ENCODE measurements at regions not wholly inside any gene's neighbourhood (a gene's known extent, or its start where the extent isn't known, plus 50 kb on each side); places are given as distances from the start of the nearest gene placed in this dataset.

GRCh38 chr4:170697845-170698244, 608.1 kb upstream of the AADAT start (continued):
- TF ChIP-seq ZNF79 (CRISPR knock-in tag; IDR thresholded peaks at IDR 0.05; ENCODE audit: low read depth) (no peak), BRD9 (IDR thresholded peaks at IDR 0.05; ENCODE audit: low read depth, partially characterized antibody) (no peak), CHAMP1 (IDR thresholded peaks at IDR 0.05) (no peak)

GRCh38 chr4:170697045-170697444, 607.3 kb upstream of the AADAT start:
- Histone ChIP-seq H4K20me1 (replicated peaks; ENCODE audit: control insufficient read depth, insufficient read depth, low read length) (no peaks in the 10 kb centered on the region), H3K36me3 (ENCODE audit: control insufficient read depth, insufficient read depth, low read length) (no peaks in the 10 kb centered on the region), H3K9ac (ENCODE audit: insufficient read depth in 1 of 2, low read depth in 2 of 2, low read length in 2 of 2) (no peak overlapping the region), H3K79me2 (ENCODE audit: control insufficient read depth, insufficient read depth, low read length) (no peaks in the 10 kb centered on the region), H3K9me3 (replicated peaks; ENCODE audit: control insufficient read depth, insufficient read depth, low read depth, low read length) (no peaks in the 10 kb centered on the region; the same call in none of the 2 replicates), H3K4me2 (ENCODE audit: insufficient read depth, low read length) (no peak overlapping the region), H3K9me1 (ENCODE audit: control insufficient read depth, insufficient read depth, low read length) (no peaks in the 10 kb centered on the region), H3K27ac (ENCODE audit: extremely low read depth, low read depth, low read length) (no peak overlapping the region), H3K4me1 (replicated peaks in 1 of 2; ENCODE audit: control insufficient read depth in 2 of 2, insufficient read depth in 2 of 2, low read length in 2 of 2) (no peaks in the 10 kb centered on the region), H3K27me3 (ENCODE audit: control insufficient read depth in 2 of 2, insufficient read depth in 2 of 2, low read length in 2 of 2) (no peaks in the 10 kb centered on the region), H3K4me3 (no peak overlapping the region), H2AFZ (ENCODE audit: low read depth, low read length) (no peak overlapping the region)
- DNase-seq (ENCODE audit: extremely low read depth in 1 of 4, low spot score in 3 of 4) (no peak), FAIRE-seq (no peak), ATAC-seq (no peak)
- intact Hi-C loops (cut with micrococcal nuclease) = no loop called here
- BruUV-seq (replicated peaks) = no TSS peak
- ChIA-PET POLR2A (no interaction called here), CTCF (ENCODE audit: low intra/inter-chr PET ratio) (no interaction called here)
- TF ChIP-seq RCOR1 (IDR thresholded peaks at IDR 0.05; ENCODE audit: borderline replicate concordance in 1 of 2, low read depth in 2 of 2, low read length in 2 of 2) = no peak
- no peak for TF ChIP-seq KAT7 (CRISPR knock-in tag; IDR thresholded peaks at IDR 0.05; ENCODE audit: borderline replicate concordance)
- no peak for TF ChIP-seq POLR2H (tag; IDR thresholded peaks at IDR 0.05; ENCODE audit: low read depth)
- in situ Hi-C loops (cut with MboI) = no loop called here

All from K562 (cell line).